ENCODE measurements at regions not wholly inside any gene's neighbourhood (a gene's known extent, or its start where the extent isn't known, plus 50 kb on each side); places are given as distances from the start of the nearest gene placed in this dataset.
A peak's percentile ranks its signal among the peaks of the same experiment; 100 is the strongest.

GRCh38 chr2:38158378-38159118 is 82.6 kb upstream of the CYP1B1 start:
- DNase-seq (no peak), ATAC-seq (no peak)
- no peak for TF ChIP-seq CTCF (IDR thresholded peaks at IDR 0.05)

GRCh38 chr2:38156436-38156835 is 80.5 kb upstream of the CYP1B1 start:
- no peak for ATAC-seq
- Histone ChIP-seq H3K4me3 (no peak overlapping the region), H3K4me1 (peaks cover 31% of the 10 kb centered on the region), H3K27me3 (no peaks in the 10 kb centered on the region), H3K36me3 (no peaks in the 10 kb centered on the region), H3K9me3 (no peaks in the 10 kb centered on the region), H3K27ac (no peak overlapping the region)
- DNase-seq = no peak
- no peak for TF ChIP-seq CTCF (IDR thresholded peaks at IDR 0.05)
- intact Hi-C loops (cut with DNase I) = no loop called here

More at GRCh38 chr2:38158378-38159118, 82.6 kb upstream of the CYP1B1 start:
- Histone ChIP-seq H3K4me1 (peaks cover 31% of the 10 kb centered on the region), H3K27ac (peak overlapping the region; percentile 44), H3K27me3 (no peaks in the 10 kb centered on the region), H3K4me3 (no peak overlapping the region), H3K9me3 (no peaks in the 10 kb centered on the region), H3K36me3 (no peaks in the 10 kb centered on the region)
- intact Hi-C loops (cut with DNase I) = no loop called here

- Histone ChIP-seq H3K4me1 (peaks cover 23% of the 10 kb centered on the region), H3K27ac (no peak overlapping the region), H3K4me3 (no peak overlapping the region), H3K9me3 (no peaks in the 10 kb centered on the region), H3K27me3 (no peaks in the 10 kb centered on the region), H3K36me3 (no peaks in the 10 kb centered on the region)
- TF ChIP-seq CTCF (IDR thresholded peaks at IDR 0.05) = no peak
- no peak for DNase-seq
- intact Hi-C loops (cut with DNase I) = no loop called here
- no peak for ATAC-seq
Measured at GRCh38 chr2:38155015-38155414, 79.1 kb upstream of the CYP1B1 start.

- no peak for TF ChIP-seq CTCF (IDR thresholded peaks at IDR 0.05)
- Histone ChIP-seq H3K27ac (no peak overlapping the region), H3K9me3 (no peaks in the 10 kb centered on the region), H3K4me1 (peaks cover 23% of the 10 kb centered on the region), H3K4me3 (no peak overlapping the region), H3K36me3 (no peaks in the 10 kb centered on the region), H3K27me3 (no peaks in the 10 kb centered on the region)
- ATAC-seq (peak; percentile 14), DNase-seq (no peak)
- intact Hi-C loops (cut with DNase I) = no loop called here
Measured at GRCh38 chr2:38154395-38154794, 78.4 kb upstream of the CYP1B1 start.

- DNase-seq = no peak
- Histone ChIP-seq H3K9me3 (no peaks in the 10 kb centered on the region), H3K4me1 (peaks cover 21% of the 10 kb centered on the region), H3K36me3 (no peaks in the 10 kb centered on the region), H3K27ac (no peak overlapping the region), H3K27me3 (no peaks in the 10 kb centered on the region), H3K4me3 (no peak overlapping the region)
- no peak for TF ChIP-seq CTCF (IDR thresholded peaks at IDR 0.05)
- intact Hi-C loops (cut with DNase I) = no loop called here
- ATAC-seq = no peak
Measured at GRCh38 chr2:38153476-38154135, 77.7 kb upstream of the CYP1B1 start.

Data from upper lobe of right lung (tissue), 1 donor.